ENCODE measurements at regions not wholly inside any gene's neighbourhood (a gene's known extent, or its start where the extent isn't known, plus 50 kb on each side); places are given as distances from the start of the nearest gene placed in this dataset.

DNA sequence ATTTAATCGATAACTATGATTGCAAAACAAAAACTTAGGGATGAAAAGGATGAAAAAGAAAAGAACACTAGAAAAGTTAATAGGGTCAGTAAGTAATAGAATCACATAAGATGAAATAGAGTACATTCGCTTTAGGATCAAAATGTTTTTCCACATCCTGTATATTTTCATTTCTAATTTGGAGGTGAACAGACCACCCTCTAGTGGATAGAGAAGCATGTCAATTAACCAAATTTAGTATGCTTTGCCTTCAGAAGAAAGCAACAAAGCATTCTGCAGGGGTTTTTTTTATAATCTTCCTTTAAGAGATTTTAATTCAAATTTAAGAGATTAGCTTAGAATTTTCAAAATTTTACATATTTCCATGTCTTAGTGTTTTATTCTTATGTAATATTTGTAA lies 611.0 kb upstream of the SGCG start:
- no peak for DNase-seq

DNA sequence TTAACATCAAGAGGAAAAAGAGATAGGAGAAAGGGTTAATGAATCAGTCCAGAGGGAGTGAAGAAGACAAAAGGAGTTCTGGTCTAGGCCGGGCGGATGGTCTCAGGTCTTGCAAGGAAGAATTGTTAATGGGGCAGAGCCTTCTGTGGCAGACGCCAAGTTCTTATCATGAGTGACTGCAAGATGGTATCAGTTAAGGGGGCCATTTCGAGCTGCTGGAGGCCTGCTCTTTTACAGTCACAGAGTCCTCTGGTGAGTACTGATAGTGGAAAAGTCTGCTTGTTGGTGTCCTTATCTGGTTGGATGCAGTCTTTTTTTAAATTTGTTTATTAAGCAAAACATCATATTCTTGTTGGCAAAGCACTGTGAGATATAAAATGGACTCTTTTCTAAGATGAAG lies 590.9 kb upstream of the SGCG start:
- no peak for DNase-seq

DNA sequence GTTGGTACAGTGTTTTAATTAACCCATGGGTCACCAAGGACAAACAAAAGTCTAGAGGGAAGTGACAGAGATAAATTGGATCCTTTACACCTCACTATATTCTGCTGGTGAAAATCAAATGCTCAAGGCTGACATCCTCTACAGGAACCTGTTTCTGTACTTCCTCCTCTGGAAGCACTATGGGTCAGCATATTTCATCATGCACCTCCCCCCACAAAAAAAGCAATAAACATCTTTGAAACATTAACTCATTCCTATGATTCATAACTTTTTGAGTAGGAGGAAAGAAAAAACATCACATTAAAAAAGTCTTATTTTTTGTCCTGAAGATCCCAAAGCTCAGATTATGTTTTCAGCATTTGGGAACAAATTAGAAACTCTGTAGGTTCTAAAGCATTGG lies 588.3 kb upstream of the SGCG start:
- DNase-seq = no peak

DNA sequence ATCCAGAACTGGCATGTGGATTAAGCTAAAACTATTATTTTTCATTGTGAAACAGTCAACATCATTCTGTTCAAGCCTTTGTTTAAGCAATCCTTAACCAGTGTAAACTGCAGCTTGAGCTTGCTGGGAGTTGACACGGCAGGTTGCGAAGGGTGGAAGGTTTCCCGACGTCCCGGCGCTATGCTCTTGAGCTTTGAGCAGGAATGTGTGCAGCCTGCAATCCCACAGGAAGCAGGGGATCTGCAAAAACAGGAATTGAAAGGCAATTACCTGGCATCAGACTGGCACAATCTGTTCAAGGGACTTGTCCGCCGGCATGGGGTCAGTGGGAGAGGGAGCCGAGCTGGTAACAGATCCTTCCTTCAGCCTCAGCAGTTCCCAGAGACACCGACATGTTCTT lies 586.7 kb upstream of the SGCG start:
- DNase-seq = no peak

DNA sequence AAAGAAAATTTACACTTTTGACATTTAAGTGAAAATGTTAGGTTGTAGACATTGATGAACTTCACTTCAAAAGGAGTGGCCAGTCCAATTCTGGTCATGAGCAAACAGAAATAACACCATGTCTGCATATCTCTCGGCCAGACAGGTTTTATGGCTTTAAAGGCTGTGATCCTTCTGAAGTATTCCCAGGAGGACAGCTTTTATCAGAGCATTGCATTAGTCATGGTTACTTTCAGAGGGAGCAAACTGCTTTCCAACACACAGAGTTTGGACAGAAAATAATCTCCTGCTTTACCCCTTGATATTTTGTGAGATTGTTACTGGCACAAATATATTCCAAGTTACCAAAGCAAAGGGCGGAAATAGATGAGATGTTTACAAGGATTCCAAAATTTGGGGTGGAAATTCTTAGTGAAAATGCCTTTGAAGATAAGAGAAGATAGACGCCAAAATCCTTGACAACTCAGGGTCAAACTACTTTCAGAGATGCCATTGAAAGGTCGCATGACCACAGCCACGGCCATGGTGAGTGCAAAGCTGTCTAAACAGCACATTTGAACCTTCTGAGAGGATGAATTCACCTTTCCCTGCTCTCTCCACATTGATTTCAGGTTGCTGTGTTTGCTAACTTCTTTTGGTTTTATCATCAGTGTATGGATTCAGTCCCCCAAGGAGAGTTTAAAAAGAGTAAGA lies 584.5 kb upstream of the SGCG start:
- no peak for DNase-seq

DNA sequence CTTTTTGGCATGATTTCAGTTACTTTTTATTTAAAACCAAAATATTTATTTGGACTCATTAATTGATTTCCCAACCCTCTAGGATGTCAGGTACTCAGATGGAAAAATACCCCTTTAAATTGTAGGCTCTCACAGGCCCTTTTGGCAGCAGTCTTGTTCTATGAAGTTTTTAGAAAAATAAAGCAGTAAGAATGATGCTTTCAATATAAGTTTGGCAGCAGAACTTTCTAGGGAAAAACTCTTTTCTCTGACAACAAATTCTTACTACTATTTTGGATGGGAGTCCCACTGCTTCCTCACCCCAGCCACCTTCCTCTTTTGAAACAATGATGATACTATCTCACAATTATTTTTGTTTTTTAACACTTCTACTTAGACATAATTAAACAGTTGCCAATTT lies 581.6 kb upstream of the SGCG start:
- DNase-seq = no peak

DNA sequence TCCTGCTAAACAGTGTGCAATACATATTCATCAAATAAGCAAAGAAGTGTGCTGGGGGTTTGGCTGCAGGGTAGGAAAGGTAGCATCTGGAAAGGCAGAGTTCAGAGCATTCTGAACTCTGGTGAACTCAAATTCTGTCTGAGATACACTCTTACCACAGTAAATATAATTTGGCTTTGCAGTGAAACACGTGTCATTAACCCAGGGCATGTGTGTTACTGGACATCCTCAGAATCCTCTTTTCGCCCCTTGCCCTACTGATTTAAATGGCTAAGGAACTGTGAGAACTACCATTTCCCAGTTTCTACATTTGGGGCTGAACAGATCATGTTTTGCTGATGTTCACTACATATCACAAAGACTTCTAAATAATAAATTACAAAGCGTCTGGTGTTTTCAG lies 562.8 kb upstream of the SGCG start:
- no peak for DNase-seq

DNA sequence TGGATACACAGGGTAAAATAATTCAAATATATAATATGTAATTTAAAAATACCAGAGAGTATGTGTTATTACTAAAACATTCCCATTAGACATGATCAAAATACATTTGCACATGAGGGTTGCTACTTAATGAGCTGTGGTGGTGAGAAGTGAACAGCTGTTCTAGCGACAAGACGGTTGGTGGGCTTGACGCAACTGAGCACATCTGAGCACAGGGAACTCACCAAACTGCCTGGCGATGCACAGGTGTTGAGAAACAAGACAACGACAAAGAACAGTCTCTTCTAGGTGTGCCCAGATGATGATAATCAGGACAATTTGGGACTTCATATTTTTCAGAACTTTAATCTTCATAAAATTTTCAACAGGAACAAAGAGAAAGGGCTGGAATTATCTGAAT lies 555.1 kb upstream of the SGCG start:
- DNase-seq = no peak

DNA sequence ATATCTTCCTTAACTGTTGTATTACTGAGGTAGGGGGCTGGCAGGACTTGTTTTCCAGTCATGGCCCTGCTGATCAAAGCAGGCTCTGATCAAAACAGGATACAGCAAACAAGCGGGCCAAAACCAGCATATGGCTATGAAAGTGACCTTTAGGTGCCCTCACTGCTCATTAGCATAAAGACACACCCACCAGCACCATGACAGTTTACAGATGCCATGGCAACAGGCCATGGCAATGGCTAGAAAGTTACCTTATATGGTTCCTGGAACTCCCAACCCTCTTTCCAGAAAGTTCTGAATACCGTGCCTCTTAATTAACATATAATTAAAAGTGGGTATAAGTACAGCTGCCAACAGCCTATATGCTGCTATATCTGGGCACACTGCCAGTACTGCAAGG lies 551.4 kb upstream of the SGCG start:
- DNase-seq = no peak

DNA sequence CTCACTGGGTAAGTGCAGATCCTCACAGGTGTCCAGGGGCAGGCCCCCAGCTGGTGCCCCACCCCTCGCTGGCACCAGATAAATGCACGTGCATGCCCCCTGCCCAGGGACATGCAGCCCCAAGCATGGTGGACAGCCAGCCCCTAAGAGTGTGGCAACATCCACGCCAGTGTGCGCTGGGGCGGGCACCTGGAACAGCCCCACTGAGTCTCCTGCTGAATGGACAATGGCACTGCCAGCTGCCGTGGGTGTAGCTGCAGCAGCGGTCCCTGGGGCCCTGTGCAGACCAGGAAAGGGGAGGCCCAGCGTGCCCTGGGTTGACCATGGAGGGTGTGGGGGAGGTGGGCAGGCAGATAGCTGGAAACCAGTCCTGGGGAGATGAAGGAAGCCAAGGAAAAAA lies 538.7 kb upstream of the SGCG start:
- no peak for DNase-seq

DNA sequence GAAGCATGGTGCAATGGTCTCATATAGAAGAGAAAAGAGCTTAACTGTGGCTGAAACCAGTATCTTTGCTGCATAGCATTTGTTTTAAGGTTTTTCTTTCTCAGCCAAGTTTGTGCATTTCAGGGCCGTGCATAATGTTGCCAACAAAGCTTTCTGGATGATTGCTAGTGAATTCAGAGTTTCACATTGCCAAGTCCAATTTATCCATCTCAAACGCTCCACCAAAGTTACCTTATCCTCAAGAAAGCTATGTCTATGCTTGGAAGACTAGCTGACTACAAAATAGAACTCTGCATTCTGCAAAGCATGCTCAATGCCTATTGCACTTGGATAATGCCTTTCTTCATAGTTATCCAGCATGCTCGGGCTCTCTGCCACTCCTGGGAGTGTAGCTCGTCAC lies 535.8 kb upstream of the SGCG start:
- no peak for DNase-seq

DNA sequence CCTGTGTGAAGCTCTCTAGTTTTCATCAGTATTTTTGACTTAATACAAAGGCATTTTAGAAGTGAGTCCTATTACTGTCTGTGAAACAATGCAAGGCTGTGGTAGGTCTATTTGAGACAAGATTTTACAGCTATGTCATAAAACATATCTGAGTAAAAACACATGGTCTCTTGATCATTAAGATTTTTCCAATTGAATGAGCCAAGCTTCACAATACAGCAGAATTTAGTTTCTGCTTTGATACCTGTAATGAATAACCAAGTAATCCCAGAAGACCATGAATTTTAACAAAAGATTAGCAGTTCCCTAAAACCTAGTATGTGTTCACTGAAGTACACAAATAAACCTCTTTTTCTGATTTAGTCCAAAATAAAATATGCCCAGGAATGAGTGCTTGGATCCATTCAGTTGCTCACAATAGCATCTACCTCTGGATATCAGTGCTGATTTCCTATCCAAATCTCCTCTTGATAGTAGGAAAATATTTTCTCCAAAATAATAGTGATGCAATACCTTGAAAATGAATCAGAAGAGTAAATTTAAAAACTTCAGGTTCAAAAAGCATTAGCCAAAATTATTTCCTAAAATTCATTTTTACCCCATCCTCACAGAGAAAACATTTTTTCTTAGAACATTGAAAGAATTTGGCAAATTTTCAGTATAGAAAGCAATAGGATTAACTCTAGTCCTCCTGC lies 533.5 kb upstream of the SGCG start:
- DNase-seq = no peak

DNA sequence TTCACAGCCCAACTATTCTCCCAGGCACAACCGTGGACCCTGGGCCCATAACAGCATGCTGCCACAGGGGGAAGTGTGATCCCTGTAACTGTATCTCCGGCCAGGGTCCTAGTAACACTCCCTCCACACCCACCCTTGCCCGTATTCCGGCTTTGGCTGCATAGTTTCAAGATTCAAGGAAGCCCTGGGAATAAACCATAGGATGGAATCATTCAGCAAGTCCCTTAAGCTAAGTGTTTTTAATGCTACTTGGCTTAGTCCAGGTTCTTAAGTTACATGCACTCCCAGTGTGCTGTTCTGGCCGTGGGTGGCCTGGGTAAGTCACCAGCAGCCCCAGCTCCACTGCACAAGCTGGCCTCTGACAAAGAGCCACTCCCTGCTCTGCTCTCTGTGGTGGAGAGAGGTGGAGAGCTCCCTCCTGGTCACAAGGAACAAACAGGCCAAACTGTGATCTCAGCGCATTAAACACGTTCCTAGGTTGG lies 532.4 kb upstream of the SGCG start:
- no peak for DNase-seq

DNA sequence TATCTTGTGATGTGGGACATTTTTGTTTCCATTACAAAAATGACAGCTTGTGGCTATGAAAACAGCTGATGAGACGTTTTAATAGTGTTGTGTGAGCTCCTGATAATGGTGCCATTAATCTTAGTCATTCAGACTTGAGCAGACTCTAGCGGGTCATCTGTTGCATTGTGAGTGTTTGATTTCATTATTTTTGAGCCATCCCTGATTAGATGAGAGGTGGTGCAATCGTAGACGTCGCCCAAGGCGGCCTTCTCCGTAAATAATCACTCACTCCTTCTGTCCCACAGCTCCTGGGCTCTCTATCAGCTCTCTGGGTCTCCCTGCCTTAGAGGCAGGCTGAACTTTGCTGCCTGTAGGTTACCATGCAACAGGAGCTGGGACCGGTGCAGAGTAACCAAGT lies 528.0 kb upstream of the SGCG start:
- DNase-seq = no peak

DNA sequence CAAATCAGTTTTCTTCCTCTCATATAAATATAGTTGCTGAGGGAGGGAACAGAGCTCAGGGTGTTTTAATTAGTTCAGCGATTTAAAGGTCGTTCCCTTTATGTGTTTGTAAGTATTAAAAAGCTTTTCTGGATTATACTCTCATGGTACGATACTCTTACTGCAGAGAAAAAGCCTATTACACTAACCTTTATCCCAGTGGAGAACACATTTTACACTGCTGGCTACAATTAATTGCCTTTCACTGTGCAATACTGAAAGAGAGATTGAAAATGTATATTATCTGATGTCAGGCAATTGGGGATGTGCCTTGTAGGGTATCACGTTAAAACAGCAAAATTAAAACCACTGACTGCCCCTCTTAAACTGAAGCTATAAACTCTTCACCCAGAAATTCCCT lies 526.9 kb upstream of the SGCG start:
- DNase-seq = no peak

DNA sequence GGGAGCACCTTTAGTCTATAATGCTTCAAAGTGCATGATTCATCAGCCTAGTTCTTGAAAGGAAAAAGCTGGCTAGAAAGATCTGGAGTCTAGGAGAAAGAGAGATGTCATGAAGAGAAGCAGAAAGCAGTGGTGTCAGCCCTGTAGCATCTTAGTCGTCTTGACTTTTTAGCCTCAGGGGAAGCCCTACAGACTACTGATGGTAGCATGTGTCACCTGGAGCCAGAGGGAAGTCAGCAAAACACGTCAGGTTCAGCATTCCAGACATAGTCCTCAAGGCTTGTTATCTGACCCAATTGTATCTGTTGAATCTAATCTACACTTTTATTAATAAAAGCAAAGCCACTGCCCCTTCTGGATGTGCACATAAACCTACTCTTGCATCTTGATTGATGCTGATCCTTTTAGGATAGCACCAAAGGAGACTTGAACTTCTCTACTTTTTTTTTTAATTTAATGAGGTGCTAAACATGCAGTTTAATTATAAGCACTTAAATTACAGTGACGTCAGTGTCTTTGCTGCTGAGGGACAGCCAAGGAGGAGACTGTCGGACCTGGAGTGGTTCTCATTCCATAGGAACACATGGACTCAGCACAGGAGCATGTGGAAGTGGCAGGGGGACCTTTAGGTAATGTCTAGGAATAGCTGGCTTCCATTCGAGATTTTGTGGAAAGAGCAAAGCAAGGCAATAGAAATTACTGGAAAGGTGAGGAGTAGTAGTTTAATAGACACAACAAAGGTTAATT lies 525.5 kb upstream of the SGCG start:
- no peak for DNase-seq

DNA sequence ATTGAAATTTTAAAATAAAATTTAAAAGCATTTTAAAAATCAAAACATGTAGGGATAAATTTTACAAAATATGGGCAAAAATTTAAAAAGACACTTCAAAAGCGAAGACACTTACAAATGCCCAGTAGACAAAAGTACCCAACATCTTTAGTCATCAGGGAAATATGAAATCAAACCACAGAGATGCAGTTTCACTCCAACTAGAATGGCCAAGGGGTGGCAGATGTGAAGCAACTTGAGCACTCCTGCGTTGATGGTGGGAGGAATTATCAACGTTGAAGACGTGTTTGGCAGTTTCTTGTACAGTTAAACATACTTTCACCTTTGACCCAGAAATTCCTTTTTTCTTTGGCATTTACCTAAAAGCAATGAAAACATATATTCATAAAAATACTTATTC lies 518.0 kb upstream of the SGCG start:
- no peak for DNase-seq

DNA sequence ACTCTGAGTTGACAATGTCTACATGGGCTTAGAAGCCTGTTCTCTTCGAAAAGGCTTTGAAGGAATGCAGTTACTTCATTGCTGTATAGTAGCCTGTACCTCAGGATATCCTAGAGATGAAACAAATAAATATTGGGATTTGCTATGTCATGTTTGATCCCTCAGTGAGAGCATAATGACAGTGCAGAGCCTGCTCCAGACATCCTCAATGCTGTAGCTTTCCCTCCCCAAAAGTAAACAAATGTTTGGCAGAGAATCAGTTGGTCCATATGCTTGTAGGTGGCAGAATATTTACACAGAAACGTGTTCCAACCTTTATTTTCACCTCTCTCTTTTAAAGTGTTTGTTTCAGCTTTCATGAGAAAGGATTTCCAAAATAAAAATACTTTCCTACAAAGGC lies 515.3 kb upstream of the SGCG start:
- DNase-seq = no peak

DNA sequence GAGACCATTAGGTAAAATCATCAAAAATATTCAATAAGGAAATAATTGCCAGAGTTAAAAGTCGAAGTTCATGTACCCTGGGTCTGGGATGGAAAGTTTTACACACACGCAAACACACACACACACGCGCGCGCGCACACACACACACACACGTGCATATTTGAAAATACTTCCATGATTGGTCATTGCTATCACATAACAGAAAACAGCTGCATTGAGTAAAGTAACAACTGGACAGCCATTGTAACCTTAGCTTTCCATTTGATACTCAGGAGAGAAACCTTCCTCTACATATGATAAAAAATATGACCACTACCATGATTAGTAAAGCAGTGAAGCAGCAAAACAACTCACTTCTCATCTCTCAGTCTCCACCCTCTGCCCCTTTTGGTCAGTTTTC lies 490.0 kb upstream of the SGCG start:
- DNase-seq = no peak

DNA sequence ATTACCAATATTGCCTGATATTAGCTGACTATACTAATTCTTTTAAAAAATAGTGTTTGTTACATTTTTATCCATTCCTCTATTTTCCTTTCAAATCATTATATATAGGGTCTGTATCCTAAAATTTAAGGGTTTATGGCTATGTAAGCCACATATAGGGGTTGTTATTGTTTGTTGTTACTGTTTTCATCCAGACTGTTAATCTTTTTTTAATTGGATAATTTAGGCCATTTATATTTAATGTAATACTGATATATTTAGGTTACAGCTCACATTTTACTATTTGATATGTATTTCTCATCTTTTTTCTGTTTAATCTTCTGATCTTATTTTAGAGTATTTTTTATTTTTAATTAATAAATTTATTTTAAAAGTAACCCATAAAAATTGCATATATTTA lies 487.1 kb upstream of the SGCG start:
- DNase-seq = no peak

DNA sequence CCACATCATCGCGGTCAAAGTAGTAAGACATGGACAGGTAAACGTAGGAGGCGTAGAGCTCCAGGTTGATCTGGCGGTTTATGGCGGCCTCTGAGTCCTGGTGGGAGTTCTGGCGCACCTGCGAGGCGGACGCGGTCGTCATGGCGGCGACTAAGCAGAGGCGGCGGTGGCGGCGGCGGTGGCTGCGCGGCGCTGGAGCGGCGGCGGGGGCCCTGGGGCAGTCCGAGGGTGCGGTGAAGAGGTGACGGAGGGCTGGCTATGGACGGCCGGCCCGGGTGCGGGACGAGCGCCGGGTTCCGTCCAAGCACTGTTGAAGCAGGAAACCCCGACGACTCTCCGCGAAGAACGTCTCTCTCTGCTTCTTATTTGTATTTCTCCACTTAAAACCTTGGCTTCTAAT lies 484.3 kb upstream of the SGCG start:
- no peak for DNase-seq

DNA sequence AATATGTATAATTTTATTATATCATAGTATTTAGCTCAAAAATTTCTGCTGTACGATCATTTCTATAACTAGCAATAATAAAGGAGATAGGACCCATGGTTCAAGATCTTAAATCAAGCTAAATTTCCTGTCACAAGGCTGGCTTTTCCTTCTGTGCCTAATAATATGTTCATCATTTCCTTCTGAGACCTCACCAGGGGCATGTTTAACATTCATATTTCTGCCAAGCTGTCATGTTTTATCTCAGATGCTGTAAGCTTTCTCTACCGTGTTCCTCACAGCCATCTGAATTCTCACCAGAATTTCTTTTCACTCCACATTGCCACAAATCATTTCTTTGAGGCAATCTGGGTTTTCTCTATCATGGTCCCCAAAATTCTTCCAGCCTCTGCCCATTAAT lies 482.3 kb upstream of the SGCG start:
- no peak for DNase-seq

DNA sequence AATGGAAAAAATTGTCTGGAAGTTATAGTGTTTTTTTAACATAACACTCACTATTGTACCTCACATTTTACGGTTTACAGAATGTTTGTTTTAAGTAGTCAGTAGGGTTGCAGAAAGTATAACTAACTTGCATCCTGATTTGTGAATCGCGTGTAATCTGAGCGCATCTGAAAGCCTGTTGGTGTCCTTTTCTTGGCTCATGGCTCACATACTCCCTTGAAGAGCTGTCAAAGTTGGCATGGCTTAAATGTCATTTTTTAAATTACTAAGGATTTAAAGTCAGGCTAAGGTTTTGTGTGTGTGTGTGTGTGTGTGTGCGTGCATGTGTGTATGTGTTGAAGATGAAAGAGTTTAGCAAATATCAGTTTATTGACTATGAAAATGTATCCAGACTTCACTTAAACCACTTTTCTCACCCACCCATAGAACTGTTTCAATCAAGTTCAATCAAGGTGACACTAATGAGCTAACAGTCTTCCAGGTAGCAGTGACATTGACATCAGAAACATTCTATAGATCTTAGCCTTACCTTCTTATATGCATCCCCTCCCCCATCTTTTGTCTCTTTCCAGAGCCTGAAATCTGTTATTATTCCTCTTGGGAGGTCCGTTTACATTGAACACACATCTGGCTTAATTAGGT lies 480.4 kb upstream of the SGCG start:
- DNase-seq = no peak
